ENCODE measurements at regions not wholly inside any gene's neighbourhood (a gene's known extent, or its start where the extent isn't known, plus 50 kb on each side); places are given as distances from the start of the nearest gene placed in this dataset.

- H3K27me3 ChIP-seq (ENCODE audit: insufficient read depth in 3 of 3, low read length in 2 of 3), result no peaks in the 10 kb centered on the region
- DNase-seq (no peak), ATAC-seq (no peak)
- H3K4me3 ChIP-seq, result no peak overlapping the region
- no peaks in the 10 kb centered on the region for H3K4me1 ChIP-seq
- intact Hi-C loops (cut with DNase I), result no loop called here
- no peak overlapping the region for H3K27ac ChIP-seq
- no peaks in the 10 kb centered on the region for H3K36me3 ChIP-seq (ENCODE audit: insufficient read depth in 1 of 2, low read depth in 1 of 2)
- TF ChIP-seq CTCF (IDR thresholded peaks at IDR 0.05), result no peak
- no peaks in the 10 kb centered on the region for H3K9me3 ChIP-seq
- WGBS, 3 donors, result 87 to 88% (median 88%) methylated on average over 3 of the region's 3 CpGs
These were observed 245.3 kb downstream of the FAM76B start for GRCh38 chr11:95544095-95544856.

- TF ChIP-seq CTCF (IDR thresholded peaks at IDR 0.05), result no peak
- ATAC-seq (no peak), DNase-seq (no peak)
- Histone ChIP-seq H3K27me3 (ENCODE audit: insufficient read depth in 3 of 3, low read length in 2 of 3) (no peaks in the 10 kb centered on the region), H3K9me3 (no peaks in the 10 kb centered on the region), H3K27ac (no peak overlapping the region), H3K4me1 (no peaks in the 10 kb centered on the region), H3K36me3 (ENCODE audit: insufficient read depth in 1 of 2, low read depth in 1 of 2) (no peaks in the 10 kb centered on the region), H3K4me3 (no peak overlapping the region)
- 97 to 100% (median 98%) methylated on average over 2 of the region's 2 CpGs for WGBS, 3 donors
- intact Hi-C loops (cut with DNase I), result no loop called here
These were observed 246.6 kb downstream of the FAM76B start for GRCh38 chr11:95542868-95543551.

- H3K4me3 ChIP-seq, result no peak overlapping the region
- ATAC-seq (no peak), DNase-seq (no peak)
- H3K27me3 ChIP-seq (ENCODE audit: insufficient read depth in 3 of 3, low read length in 2 of 3), result no peaks in the 10 kb centered on the region
- no peaks in the 10 kb centered on the region for H3K4me1 ChIP-seq
- no peak for TF ChIP-seq CTCF (IDR thresholded peaks at IDR 0.05)
- no peaks in the 10 kb centered on the region for H3K9me3 ChIP-seq
- H3K27ac ChIP-seq, result no peak overlapping the region
- intact Hi-C loops (cut with DNase I), result no loop called here
- no peaks in the 10 kb centered on the region for H3K36me3 ChIP-seq (ENCODE audit: insufficient read depth in 1 of 2, low read depth in 1 of 2)
- 92 to 95% (median 95%) methylated on average over 4 of the region's 4 CpGs for WGBS, 3 donors
These were observed 247.9 kb downstream of the FAM76B start for GRCh38 chr11:95541715-95542114.

GRCh38 chr11:95536047-95536690 is 253.4 kb downstream of the FAM76B start:
- WGBS, 3 donors, result 27 to 43% (median 31%) methylated on average over 3 of the region's 3 CpGs
- no peak for DNase-seq
- intact Hi-C loops (cut with DNase I), result no loop called here
- Histone ChIP-seq H3K27me3 (ENCODE audit: insufficient read depth in 3 of 3, low read length in 2 of 3) (no peaks in the 10 kb centered on the region), H3K4me3 (no peak overlapping the region), H3K36me3 (ENCODE audit: insufficient read depth in 1 of 2, low read depth in 1 of 2) (no peaks in the 10 kb centered on the region), H3K27ac (no peak overlapping the region), H3K9me3 (no peaks in the 10 kb centered on the region), H3K4me1 (no peaks in the 10 kb centered on the region)
- TF ChIP-seq CTCF (IDR thresholded peaks at IDR 0.05), result no peak
- ATAC-seq, result no peak
